GM21526 (cell line): ENCODE measurements at regions not wholly inside any gene's neighbourhood (a gene's known extent, or its start where the extent isn't known, plus 50 kb on each side); places are given as distances from the start of the nearest gene placed in this dataset.
"Not testable (repeated sequence)": the region's sequence is repeated elsewhere in the genome, so short reads cannot be mapped to it uniquely, and the experiment has no call there.

Source experiments
- ATAC-seq: cut with Tn5 transposase; IDR thresholded peaks from one replicate; pipeline ENCODE4 v1.9.1; 2021; ENCODE audit warnings: moderate library complexity; ENCODE audit not compliant: unreplicated experiment, low FRiP score

DNA sequence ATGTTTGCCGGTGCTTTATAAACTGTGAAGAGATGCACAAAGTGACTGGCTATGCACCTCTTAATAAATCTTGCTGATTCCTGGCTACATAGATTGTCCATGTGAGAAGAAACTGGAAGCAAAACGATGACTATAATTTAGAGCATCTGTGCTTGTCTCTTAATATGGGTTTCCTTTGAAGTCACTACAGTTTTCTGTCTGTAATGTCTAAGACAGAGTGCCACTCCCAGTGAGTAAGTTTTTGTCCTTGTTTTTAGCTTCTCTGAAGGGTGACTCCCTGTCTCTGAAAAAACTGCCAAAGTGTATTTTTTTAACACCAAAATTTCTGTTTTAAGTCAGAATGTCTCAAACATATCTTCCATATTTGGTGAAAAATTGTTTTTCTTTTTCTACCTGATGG is 175.1 kb downstream of the FASLG start:
- no peak for ATAC-seq

DNA sequence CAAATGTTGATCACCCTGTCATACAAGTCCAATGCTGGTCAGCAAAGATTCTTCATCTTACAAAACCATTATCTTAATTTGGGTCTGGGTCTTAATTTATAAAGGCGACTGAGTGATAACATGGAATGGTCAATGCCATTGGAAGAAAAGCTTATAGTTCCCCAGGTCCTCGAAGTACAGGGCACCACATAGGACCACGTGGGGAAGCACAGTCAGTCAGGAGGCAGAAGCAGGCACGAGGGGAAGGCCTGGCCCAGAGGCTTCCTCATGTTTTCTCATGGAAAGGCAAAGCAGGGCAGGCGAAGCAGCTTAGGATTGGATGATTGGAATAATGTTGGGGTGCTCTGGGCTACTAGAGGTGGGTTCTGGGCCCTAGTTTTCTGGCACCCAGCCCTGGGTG is 175.7 kb downstream of the FASLG start:
- ATAC-seq, result no peak

GRCh38 chr1:172835834-172836233 is 176.9 kb downstream of the FASLG start:
- ATAC-seq, result no peak

- ATAC-seq, result no peak
Observed at GRCh38 chr1:172837816-172838679, 179.1 kb downstream of the FASLG start.

DNA sequence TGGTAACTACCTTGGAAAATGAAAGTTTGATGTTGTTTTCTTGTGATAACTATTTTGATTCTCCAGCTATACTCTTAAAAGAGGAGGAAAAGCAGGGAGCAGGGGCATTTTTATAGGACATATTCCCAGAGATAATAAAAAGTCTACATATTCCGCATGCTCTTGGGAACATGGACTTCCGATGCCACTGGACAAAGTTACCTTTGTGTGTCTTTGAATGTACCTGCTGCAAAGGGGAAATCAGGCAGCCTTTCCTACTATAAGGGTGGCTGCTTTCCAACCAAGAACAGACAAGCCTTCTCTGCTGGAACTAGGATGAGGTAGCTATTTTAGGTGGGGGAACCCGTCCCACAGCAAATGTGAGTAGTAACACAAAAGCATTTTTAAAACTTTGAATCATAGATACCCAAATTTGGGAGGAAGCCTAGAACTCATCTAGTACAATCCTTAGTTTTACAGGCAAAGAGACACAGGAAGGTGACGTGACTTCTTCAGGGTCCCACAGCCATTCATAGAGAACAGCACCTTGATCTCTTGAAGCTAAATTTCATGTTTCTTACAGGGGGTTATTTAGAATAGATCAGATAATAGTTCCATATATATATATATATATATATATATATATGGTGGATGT is 179.9 kb downstream of the FASLG start:
- ATAC-seq, result no peak

- ATAC-seq, result not testable (repeated sequence)
Observed at GRCh38 chr1:172839639-172840038, 180.7 kb downstream of the FASLG start.

GRCh38 chr1:172843444-172843843 is 184.5 kb downstream of the FASLG start:
- ATAC-seq, result no peak

DNA sequence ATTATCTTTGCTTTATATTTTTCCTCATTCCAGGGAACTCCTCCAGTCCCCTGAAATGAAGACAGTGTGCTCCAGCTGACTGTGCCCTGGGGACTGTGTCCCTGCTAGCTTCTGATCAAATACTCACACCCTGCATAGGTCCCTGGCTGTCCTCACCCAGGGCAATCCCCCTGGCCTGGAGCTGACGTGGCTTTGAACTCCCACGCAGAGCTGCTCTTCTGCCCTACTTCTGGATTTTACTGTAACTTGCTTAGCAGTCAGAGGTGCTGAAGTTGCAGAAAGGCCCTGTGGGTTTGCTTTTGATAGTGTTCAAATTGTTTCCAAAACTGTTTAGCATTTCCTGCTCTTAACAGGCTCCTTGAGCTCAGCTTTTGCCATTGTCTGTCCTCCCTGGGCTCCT is 186.5 kb downstream of the FASLG start:
- no peak for ATAC-seq

- ATAC-seq, result no peak
Observed at GRCh38 chr1:172845865-172846264, 187.0 kb downstream of the FASLG start.

GRCh38 chr1:172847814-172848213 is 188.9 kb downstream of the FASLG start:
- not testable (repeated sequence) for ATAC-seq

- no peak for ATAC-seq
Observed at GRCh38 chr1:172849653-172850052, 190.8 kb downstream of the FASLG start.

GRCh38 chr1:172851077-172851476 is 192.2 kb downstream of the FASLG start:
- no peak for ATAC-seq

GRCh38 chr1:172851856-172852255 is 193.0 kb downstream of the FASLG start:
- no peak for ATAC-seq

GRCh38 chr1:172855983-172856382 is 194.8 kb downstream of the TNFSF18 start:
- ATAC-seq, result not testable (repeated sequence)

GRCh38 chr1:172863031-172863430 is 187.7 kb downstream of the TNFSF18 start:
- ATAC-seq, result no peak

- no peak for ATAC-seq
Observed at GRCh38 chr1:172867216-172867818, 183.4 kb downstream of the TNFSF18 start.

- no peak for ATAC-seq
Observed at GRCh38 chr1:172870901-172871606, 179.7 kb downstream of the TNFSF18 start.

DNA sequence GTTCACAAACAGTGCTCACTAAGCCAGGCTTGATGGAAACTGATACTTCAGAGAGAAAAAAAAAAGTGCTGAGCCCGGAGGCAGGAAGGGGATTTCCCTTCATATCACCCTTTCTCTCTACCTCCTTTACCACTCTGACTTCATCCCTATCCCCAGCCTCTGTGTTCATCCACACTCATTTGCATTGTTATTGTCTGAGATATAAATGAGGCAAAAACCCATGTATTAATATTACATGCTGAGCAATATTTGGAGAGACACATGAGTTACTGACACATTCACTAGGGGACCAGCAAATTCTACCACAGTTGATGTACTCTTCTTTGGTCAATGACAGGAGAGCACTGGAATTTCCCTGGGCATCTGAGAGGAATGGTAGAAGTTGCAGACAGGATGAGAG is 175.8 kb downstream of the TNFSF18 start:
- no peak for ATAC-seq

- ATAC-seq, result no peak
Observed at GRCh38 chr1:172875892-172876291, 174.8 kb downstream of the TNFSF18 start.

DNA sequence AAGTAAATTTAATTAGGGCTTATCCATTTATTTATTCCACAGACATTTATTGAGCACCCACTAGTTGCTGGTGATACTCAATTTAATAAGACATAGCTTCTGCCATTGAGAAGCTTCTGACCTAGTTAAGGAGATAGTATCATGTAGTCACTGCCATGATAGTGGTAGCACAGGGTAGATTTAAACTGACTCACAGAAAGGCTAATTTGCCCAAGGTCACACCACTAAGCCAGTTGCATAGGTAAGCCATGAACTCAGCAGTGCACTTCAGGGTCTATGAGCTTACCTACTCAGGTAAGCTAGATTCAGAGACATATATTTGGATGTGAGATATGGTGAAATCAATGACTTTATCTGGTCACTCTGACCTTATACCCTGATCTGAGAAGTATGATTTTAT is 168.4 kb downstream of the TNFSF18 start:
- ATAC-seq, result no peak

DNA sequence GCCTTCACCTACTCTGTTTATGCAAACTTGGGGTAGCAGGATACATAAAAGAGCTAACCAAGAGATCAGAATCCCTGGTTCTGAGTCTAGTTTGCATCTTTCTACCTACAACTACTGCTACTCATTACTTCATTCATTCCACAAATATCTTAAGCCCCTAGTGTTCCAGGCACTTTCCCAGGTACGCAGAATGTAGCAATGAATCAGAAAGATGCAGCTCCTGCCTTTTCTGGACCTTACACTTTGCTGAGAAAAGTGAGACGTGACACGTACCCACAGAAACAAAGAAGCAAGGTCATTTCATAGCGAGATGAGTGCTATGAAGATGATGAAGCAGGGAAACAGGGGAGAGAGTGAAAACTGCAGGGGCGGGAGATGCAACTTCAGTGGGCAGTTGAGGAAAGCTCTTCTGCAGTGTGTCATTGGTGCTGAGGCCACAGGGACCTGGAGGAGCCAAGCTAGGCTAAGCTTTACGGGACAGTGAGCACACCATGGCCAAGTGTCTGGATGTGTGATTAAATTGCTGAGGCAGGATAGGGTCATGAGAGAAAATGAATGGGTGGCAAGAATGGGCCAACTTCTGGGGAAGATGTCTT is 167.9 kb downstream of the TNFSF18 start:
- no peak for ATAC-seq
